ENCODE measurements at regions not wholly inside any gene's neighbourhood (a gene's known extent, or its start where the extent isn't known, plus 50 kb on each side); places are given as distances from the start of the nearest gene placed in this dataset.

DNA sequence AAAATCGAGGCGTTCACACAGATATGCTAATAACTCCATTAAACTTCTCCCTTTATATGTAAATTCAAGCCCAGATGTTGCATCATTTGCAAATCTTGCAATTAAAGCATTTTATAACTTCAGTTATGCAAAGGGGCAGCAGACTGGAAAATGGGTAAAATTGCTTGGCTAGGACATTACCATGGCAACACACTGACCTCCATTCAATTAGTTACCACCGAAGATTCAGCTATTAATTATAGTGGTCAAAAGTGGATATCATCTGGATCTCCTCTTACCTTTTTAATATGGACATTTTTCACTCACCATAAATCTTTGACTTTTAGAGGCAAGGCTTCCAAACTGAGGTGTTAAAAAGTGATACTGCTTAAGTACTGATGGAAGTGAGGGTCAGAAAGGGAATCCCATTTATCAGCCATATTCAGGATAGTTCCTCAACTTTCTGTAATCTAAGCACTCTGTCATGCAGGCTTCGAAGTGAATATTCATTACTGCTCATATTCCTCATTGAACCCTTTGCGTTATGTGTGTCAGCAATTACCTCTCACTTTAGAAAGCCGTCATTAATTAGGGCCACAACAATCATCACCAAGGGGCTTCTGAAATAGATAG is 386.2 kb upstream of the ROBO2 start:
- TF ChIP-seq MXI1 (IDR thresholded peaks at IDR 0.05; ENCODE audit: low read depth, low read length) (no peak), POLR2AphosphoS5 (IDR thresholded peaks at IDR 0.05; ENCODE audit: low read length) (no peak), CREM (IDR thresholded peaks at IDR 0.05; ENCODE audit: low read depth) (no peak), SUZ12 (IDR thresholded peaks at IDR 0.05; ENCODE audit: unreplicated experiment) (no peak), BCL3 (IDR thresholded peaks at IDR 0.05; ENCODE audit: borderline replicate concordance, insufficient read depth, low read depth, low read length, poor library complexity, severe bottlenecking) (no peak), CREB1 (IDR thresholded peaks at IDR 0.05; ENCODE audit: low read depth) (no peak), SIN3A (IDR thresholded peaks at IDR 0.05; ENCODE audit: low read depth, low read length) (no peak), NKRF (conservative IDR thresholded peaks at IDR 0.05) (no peak), HDGF (IDR thresholded peaks at IDR 0.05) (no peak), EZH2 (IDR thresholded peaks at IDR 0.05; ENCODE audit: borderline replicate concordance, control insufficient read depth, low read depth, low read length) (no peak), TAF1 (IDR thresholded peaks at IDR 0.05; ENCODE audit: borderline replicate concordance, low read depth, low read length) (no peak), RELA (IDR thresholded peaks at IDR 0.05; ENCODE audit: borderline replicate concordance, partially characterized antibody) (no peak), CTCF (IDR thresholded peaks at IDR 0.05 in 2 of 3, conservative IDR thresholded peaks at IDR 0.05 in 1 of 3; ENCODE audit: control insufficient read depth in 2 of 3, extremely low read depth in 1 of 3, insufficient read depth in 1 of 3, low read depth in 3 of 3, low read length in 3 of 3) (no peak)
- TF ChIP-seq, protein P1, sequence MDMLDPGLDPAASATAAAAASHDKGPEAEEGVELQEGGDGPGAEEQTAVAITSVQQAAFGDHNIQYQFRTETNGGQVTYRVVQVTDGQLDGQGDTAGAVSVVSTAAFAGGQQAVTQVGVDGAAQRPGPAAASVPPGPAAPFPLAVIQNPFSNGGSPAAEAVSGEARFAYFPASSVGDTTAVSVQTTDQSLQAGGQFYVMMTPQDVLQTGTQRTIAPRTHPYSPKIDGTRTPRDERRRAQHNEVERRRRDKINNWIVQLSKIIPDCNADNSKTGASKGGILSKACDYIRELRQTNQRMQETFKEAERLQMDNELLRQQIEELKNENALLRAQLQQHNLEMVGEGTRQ (IDR thresholded peaks at IDR 0.05; ENCODE audit: borderline replicate concordance, low read depth, low read length): no peak
